OCI-LY3 (cell line): ENCODE measurements at regions not wholly inside any gene's neighbourhood (a gene's known extent, or its start where the extent isn't known, plus 50 kb on each side); places are given as distances from the start of the nearest gene placed in this dataset.
"Not testable (repeated sequence)": the region's sequence is repeated elsewhere in the genome, so short reads cannot be mapped to it uniquely, and the experiment has no call there.

Experiments used
- H2AFZ ChIP-seq: fragments of 200-600, 300-600 bp; shearing (Covaris generic); 2 replicates; pipeline ENCODE4 v1.6.0; 2014; ENCODE audit warnings: antibody characterized with exemption, low read depth, low read length
- H3K27ac ChIP-seq: fragments of 200-600, 300-600 bp; sonication (generic); 2 replicates; pipeline ENCODE4 v1.5.1; 2014; ENCODE audit warnings: mild to moderate bottlenecking, low read length, moderate library complexity, mixed read lengths
- H3K27me3 ChIP-seq: fragments of 200-600, 300-600 bp; sonication (generic); 2 replicates; pipeline ENCODE4 v1.6.1; 2014; ENCODE audit warnings: low read depth, low read length, mixed read lengths
- H3K36me3 ChIP-seq: fragments of 200-600, 300-600 bp; sonication (generic); replicated peaks from 2 replicates; pipeline ENCODE3; 2014; ENCODE audit warnings: low read depth, low read length, mixed read lengths
- H3K4me1 ChIP-seq: fragments of 300-600, 200-600 bp; sonication (generic); 2 replicates; pipeline ENCODE4 v1.6.1; 2014; ENCODE audit warnings: low read length, mixed read lengths
- H3K4me2 ChIP-seq: fragments of 200-600, 300-600 bp; sonication (generic); 2 replicates; pipeline ENCODE4 v1.6.1; 2014; ENCODE audit warnings: low read length, mixed read lengths
- H3K4me3 ChIP-seq: fragments of 300-600, 200-600 bp; sonication (generic); 2 replicates; pipeline ENCODE4 v1.5.1; 2014; ENCODE audit warnings: antibody characterized with exemption, mild to moderate bottlenecking, low read length, moderate library complexity
- H3K79me2 ChIP-seq: fragments of 300-600, 200-600 bp; shearing (Covaris generic); 2 replicates; pipeline ENCODE4 v1.6.1; 2014; ENCODE audit warnings: mild to moderate bottlenecking, low read length, mixed read lengths
- H3K9ac ChIP-seq: fragments of 300-600, 200-600 bp; shearing (Covaris generic); 2 replicates; pipeline ENCODE4 v1.6.0; 2014; ENCODE audit warnings: mild to moderate bottlenecking, low read length, moderate library complexity
- H3K9me3 ChIP-seq: fragments of 200-600, 300-600 bp; shearing (Covaris generic); 2 replicates; pipeline ENCODE4 v1.6.1; 2014; ENCODE audit warnings: low read length, mixed read lengths; ENCODE audit not compliant: insufficient read depth
- H4K20me1 ChIP-seq: fragments of 200-600, 300-600 bp; sonication (generic); 2 replicates; pipeline ENCODE4 v1.6.1; 2016; ENCODE audit warnings: low read length, mixed read lengths; ENCODE audit not compliant: insufficient read depth
- EZH2phosphoT487 ChIP-seq: fragments of 200-600 bp; shearing (Covaris generic); IDR thresholded peaks from 2 replicates; pipeline ENCODE4 v1.6.1; 2018; ENCODE audit warnings: antibody characterized with exemption, mixed run types, low read depth
- TF ChIP-seq, protein P1 (sequence below): fragments of 200-600, 300-600 bp; sonication (generic); IDR thresholded peaks from 2 replicates; pipeline ENCODE4 v1.5.1; 2014; ENCODE audit warnings: antibody characterized with exemption, low read length, low read depth

DNA sequence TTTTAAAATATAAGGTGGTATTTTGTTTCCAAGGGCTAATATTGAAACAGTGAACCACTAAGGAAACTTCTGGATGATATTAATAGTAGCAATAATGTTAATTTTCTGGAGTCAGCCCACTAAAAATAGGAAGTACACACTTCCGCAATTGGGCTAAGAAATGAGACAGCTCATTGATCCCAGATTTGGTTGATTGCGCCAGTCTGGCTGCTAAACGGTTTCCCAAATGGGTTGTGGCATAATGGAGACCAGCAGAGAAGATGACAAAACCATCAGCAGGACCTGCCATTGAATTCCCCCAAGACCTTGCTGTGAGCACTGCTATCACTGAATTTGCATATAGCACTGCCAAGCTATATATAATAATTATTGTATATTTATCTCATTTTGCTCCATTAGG, 71.2 kb upstream of the SGK1 start:
- Histone ChIP-seq H3K4me2 (peak overlapping the region; percentile 22), H2AFZ (no peak overlapping the region), H3K79me2 (no peaks in the 10 kb centered on the region), H3K27me3 (no peaks in the 10 kb centered on the region), H3K9me3 (no peaks in the 10 kb centered on the region), H4K20me1 (no peaks in the 10 kb centered on the region), H3K4me3 (no peak overlapping the region), H3K9ac (no peak overlapping the region), H3K36me3 (no peaks in the 10 kb centered on the region), H3K4me1 (peaks cover 26% of the 10 kb centered on the region), H3K27ac (no peak overlapping the region)
- TF ChIP-seq EZH2phosphoT487, result no peak
- TF ChIP-seq, protein P1, sequence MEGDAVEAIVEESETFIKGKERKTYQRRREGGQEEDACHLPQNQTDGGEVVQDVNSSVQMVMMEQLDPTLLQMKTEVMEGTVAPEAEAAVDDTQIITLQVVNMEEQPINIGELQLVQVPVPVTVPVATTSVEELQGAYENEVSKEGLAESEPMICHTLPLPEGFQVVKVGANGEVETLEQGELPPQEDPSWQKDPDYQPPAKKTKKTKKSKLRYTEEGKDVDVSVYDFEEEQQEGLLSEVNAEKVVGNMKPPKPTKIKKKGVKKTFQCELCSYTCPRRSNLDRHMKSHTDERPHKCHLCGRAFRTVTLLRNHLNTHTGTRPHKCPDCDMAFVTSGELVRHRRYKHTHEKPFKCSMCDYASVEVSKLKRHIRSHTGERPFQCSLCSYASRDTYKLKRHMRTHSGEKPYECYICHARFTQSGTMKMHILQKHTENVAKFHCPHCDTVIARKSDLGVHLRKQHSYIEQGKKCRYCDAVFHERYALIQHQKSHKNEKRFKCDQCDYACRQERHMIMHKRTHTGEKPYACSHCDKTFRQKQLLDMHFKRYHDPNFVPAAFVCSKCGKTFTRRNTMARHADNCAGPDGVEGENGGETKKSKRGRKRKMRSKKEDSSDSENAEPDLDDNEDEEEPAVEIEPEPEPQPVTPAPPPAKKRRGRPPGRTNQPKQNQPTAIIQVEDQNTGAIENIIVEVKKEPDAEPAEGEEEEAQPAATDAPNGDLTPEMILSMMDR, result no peak

DNA sequence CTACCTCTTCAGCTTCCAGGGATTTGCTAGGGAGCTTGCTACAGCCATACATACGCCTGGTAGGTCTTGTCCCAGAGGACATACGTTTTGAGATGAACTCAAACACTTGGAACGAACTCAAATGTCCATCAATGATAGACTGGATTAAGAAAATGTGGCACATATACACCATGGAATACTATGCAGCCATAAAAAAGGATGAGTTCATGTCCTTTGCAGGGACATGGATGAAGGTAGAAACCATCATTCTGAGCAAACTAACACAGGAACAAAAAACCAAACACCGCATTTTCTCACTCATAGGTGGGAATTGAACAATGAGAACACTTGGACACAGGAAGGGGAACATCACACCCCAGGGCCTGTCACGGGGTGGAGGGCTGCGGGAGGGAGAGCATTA, 68.6 kb upstream of the SGK1 start:
- not testable (repeated sequence) for H3K4me3 ChIP-seq, H3K27ac ChIP-seq, H2AFZ ChIP-seq, H3K9ac ChIP-seq, H3K36me3 ChIP-seq, H3K4me2 ChIP-seq, H4K20me1 ChIP-seq, H3K79me2 ChIP-seq, H3K27me3 ChIP-seq, H3K9me3 ChIP-seq
- peaks cover 26% of the 10 kb centered on the region for H3K4me1 ChIP-seq

DNA sequence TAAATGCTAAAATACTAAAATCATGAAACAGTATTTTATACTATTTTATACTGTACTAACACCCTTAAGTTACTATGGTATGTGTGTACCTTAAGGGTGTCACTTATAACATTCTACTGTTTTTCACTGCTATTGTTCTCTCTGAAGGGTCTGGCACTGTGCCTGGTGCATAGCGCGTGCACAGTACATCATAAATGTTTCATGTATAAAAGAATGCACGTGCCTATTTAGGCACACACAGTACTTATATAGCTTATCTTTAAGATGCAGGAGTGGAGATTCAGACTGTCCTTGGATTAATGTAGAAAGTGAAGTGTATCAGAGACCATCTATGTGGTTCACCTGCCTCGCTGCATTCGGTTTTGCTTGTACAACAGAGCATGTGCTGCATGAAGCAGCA, 64.0 kb upstream of the SGK1 start:
- H3K27me3 ChIP-seq, result no peaks in the 10 kb centered on the region

DNA sequence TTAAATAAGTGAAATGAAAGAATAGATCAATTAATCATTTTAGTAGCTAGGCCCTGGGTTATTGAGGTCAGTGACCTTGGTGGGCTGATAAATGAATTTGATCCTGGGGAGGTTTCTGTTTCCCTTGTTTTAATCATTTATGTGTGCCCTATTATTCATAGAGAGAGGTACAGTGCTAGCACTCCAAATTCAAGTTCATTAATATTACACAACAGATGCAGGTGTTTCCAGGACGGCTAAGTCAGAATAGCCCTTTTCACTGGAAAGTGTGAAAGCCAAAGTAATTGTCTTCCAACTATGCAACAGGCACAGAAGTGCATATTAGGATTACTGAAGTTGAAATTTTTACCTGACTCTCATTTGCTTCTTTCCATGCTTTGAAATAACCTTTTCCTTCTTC, 61.7 kb upstream of the SGK1 start:
- Histone ChIP-seq H3K9ac (peak overlapping the region; percentile 70), H3K4me2 (peak overlapping the region; percentile 79), H4K20me1 (no peaks in the 10 kb centered on the region), H3K36me3 (no peaks in the 10 kb centered on the region), H3K4me3 (peak overlapping the region; percentile 62), H3K27ac (peak overlapping the region; percentile 96), H3K4me1 (peaks cover 54% of the 10 kb centered on the region), H3K27me3 (no peaks in the 10 kb centered on the region), H2AFZ (0 out of 2 replicates have a peak overlapping the region, but pooled peaks have one; percentile 15), H3K9me3 (no peaks in the 10 kb centered on the region), H3K79me2 (no peaks in the 10 kb centered on the region)
- no peak for TF ChIP-seq EZH2phosphoT487

More for the DNA sequence above, 64.0 kb upstream of the SGK1 start:
- Histone ChIP-seq H3K9me3 (no peaks in the 10 kb centered on the region), H4K20me1 (no peaks in the 10 kb centered on the region), H3K79me2 (no peaks in the 10 kb centered on the region), H3K4me2 (no peak overlapping the region), H2AFZ (no peak overlapping the region), H3K9ac (no peak overlapping the region), H3K27ac (no peak overlapping the region), H3K4me1 (peaks cover 35% of the 10 kb centered on the region), H3K36me3 (no peaks in the 10 kb centered on the region), H3K4me3 (no peak overlapping the region)
- no peak for TF ChIP-seq EZH2phosphoT487
- TF ChIP-seq, protein P1, result no peak

DNA sequence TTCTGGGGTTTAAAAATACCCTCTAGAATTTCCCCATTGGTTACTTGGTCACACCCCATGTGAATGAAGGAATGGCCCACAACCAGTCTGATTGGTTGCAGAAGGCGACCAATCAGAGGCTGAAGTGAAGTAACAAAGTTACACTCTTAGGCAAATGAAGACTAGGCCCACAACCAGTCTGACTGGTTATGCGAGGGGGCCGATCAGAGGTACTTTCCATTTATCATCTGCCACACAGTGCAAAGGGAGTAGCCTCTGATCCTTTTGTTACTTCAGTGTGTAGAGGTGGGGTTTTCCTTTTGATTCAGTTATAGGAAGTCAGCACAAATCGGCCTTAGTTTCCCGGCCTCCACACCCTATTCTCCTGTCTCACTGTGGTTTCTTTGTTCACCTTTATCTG, 61.2 kb upstream of the SGK1 start:
- H4K20me1 ChIP-seq, result no peaks in the 10 kb centered on the region
- peak overlapping the region; percentile 81 for H3K4me2 ChIP-seq
- peak overlapping the region; percentile 70 for H3K9ac ChIP-seq
- 0 out of 2 replicates have a peak overlapping the region, but pooled peaks have one; percentile 15 for H2AFZ ChIP-seq
- peak overlapping the region; percentile 65 for H3K4me3 ChIP-seq
- TF ChIP-seq EZH2phosphoT487, result no peak
- TF ChIP-seq, protein P1, result no peak
- H3K4me1 ChIP-seq, result peaks cover 59% of the 10 kb centered on the region
- no peaks in the 10 kb centered on the region for H3K36me3 ChIP-seq
- peak overlapping the region; percentile 96 for H3K27ac ChIP-seq
- H3K9me3 ChIP-seq, result no peaks in the 10 kb centered on the region
- H3K27me3 ChIP-seq, result no peaks in the 10 kb centered on the region
- H3K79me2 ChIP-seq, result no peaks in the 10 kb centered on the region
